GM18909 (cell line): ENCODE measurements at regions not wholly inside any gene's neighbourhood (a gene's known extent, or its start where the extent isn't known, plus 50 kb on each side); places are given as distances from the start of the nearest gene placed in this dataset.

Source experiments
- ATAC-seq: cut with Tn5 transposase; IDR thresholded peaks from one replicate; pipeline ENCODE4 v1.9.1; 2021; ENCODE audit warnings: mild to moderate bottlenecking; ENCODE audit not compliant: unreplicated experiment, poor library complexity

DNA sequence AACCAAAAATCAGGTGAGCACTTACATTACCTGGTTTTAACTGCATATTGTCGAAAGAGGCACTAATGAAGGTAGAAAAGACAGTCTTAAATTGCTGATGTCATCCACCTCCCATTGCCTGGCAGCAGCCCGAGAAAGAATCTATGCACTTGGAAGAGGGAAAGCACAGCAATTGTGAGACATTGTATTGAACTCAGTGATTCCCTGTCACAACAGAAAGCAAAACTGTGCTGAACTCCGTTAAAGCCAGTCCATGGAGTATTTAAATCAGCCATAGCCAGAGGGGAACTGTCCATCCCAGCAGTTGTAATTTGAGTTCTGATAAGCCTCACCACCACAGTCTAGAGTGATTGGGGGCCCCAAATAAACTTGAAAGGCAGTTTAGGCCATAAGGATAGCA is 466.6 kb upstream of the PCDH9 start:
- no peak for ATAC-seq

- no peak for ATAC-seq
Measured at GRCh38 chr13:67664502-67664901, 434.4 kb upstream of the PCDH9 start.

DNA sequence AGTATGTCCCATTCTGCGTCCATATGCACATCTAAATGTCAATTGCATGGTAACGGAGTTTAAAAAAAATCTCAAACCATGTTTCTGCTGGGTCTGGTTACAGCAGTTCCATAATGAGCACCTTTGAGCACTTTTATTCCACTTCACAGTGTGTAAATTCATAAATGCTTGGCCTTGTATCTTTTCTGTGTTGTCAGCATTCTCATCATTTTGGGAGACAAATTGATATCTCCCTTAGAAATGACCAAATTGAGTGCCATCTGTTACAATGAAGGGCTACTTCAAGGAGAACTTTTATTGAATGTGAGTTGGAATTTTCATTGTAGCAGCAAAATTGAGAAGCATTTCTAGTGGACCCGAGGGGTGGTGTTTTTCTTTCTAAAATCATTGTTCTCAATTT is 432.9 kb upstream of the PCDH9 start:
- ATAC-seq, result no peak

GRCh38 chr13:67652887-67653286 is 422.8 kb upstream of the PCDH9 start:
- no peak for ATAC-seq

DNA sequence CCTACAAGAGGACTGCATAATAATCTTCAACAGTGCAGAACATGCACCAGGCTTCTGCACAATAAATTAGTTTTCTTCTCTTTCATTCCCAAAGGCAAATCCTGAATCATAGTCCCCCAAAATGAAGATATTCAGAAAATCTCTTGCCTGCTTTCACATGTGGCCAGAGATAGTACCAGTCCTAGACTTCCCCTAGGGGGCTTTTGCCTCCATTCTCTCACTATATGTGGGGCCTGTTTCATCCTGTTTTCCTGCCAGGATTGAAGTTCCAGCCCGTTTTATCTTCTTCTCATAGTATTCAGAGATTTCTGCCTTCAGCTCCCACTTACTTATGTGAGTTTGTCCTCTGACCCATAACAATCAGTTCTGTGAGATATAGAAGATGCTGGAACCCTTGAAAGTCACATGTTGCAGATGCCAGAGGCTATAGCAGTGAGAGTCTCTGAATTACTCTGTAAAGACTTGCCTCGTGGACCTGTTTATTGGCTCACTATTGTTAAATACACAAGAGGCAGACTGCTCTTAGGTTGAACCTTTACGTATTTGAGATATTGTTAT is 421.9 kb upstream of the PCDH9 start:
- no peak for ATAC-seq

- no peak for ATAC-seq
Measured at GRCh38 chr13:67650471-67650870, 420.3 kb upstream of the PCDH9 start.

GRCh38 chr13:67645874-67646467 is 415.8 kb upstream of the PCDH9 start:
- no peak for ATAC-seq

- ATAC-seq, result no peak
Measured at GRCh38 chr13:67643516-67644055, 413.4 kb upstream of the PCDH9 start.

GRCh38 chr13:67642657-67643056 is 412.5 kb upstream of the PCDH9 start:
- ATAC-seq, result no peak

DNA sequence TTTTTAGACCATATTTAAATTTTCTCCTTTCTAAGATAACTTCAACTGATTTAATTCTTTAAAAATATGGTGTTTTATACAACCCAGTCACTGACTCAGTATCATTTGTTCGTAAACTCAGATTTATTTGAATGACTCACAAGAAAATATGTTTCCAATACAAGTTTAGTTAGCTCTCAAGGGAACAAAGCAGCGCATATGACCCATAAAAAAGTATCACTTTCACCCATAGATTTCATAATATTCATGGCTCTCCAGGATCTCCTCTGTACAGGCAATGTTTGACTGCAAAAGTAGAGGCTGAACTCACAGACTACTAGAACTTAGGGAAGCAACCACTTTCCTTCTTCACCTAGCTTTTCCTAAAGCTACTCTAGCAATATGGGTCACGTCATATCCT is 405.6 kb upstream of the PCDH9 start:
- ATAC-seq, result no peak

- ATAC-seq, result no peak
Measured at GRCh38 chr13:67632590-67632989, 402.5 kb upstream of the PCDH9 start.

DNA sequence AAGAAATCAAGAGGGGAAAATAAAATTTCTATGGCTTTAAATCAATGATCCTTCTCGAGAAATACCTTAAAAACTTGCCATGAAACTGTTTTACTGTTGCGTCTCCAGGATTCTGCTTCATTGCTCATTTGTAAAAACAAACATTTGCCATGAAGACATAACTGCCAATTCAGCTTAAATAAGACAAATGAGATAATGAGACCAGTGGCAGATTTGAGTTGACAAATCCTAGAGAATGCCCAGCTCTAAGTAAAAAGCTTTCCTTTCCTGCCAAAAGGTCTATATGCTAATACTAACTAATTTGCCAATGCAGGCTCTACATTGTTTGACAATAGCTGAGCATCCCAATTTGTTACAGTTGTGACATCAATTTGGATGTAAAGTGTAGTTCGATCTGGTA is 400.5 kb upstream of the PCDH9 start:
- ATAC-seq, result no peak

DNA sequence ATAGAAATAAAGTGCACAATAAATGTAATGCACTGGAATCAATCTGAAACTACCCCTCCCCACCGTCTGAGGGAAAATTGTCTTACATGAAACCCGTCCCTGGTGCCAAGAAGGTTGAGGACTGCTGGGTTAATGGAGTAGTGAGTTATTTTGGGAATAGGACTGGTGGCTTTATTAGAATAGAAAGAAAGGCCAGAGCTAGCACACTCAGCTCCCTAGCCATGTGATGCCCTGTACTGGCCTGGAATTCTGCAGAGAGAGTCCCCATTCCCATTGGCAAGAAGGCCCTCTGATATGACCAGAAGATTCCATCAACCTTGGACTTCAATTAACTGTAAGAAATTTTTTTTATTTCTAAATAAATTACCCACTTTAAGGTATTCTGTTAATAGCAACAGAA is 393.5 kb upstream of the PCDH9 start:
- no peak for ATAC-seq

DNA sequence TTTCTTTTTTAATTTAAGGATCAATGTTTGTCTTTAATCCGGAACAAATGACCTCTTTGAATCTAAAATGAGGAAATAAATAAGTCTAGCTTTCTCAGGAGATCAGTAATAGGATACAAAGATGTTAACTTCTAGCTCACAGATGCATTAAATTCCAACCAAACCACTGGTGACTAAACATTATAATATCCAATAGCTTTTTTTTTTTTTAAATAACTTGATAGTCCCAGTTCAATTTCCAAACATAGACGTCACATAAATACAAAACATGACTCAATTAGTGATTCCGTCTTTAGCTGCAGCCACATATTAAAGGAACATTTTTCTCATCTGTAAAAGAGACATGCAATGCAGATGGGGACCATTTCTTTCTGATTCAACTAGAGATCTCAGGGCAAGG is 390.5 kb upstream of the PCDH9 start:
- no peak for ATAC-seq

- no peak for ATAC-seq
Measured at GRCh38 chr13:67619995-67620380, 389.9 kb upstream of the PCDH9 start.

GRCh38 chr13:67619351-67619994 is 389.3 kb upstream of the PCDH9 start:
- ATAC-seq, result no peak

- ATAC-seq, result no peak
Measured at GRCh38 chr13:67614579-67614978, 384.4 kb upstream of the PCDH9 start.

GRCh38 chr13:67614013-67614412 is 383.9 kb upstream of the PCDH9 start:
- no peak for ATAC-seq

DNA sequence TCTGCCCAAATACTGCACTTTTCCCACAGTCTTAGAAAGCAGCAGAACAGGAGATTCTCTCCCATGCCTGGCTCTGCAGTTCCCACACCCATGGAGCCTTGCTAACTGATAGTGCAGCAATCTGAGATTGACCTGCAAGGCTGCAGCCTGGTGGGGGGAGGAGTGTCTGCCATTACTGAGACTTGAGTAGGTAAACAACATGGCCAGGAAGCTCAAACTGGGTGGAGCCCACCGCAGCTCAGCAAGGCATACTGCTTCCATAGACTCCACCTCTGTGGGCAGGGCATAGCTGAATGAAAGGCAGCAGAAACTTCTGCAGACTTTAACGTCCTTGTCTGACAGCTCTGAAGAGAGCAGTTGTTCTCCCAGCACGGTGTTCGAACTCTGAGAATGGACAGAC is 358.5 kb upstream of the PCDH9 start:
- no peak for ATAC-seq

- no peak for ATAC-seq
Measured at GRCh38 chr13:67577361-67577760, 347.2 kb upstream of the PCDH9 start.

GRCh38 chr13:67574320-67575233 is 344.4 kb upstream of the PCDH9 start:
- no peak for ATAC-seq
